ENCODE measurements at regions not wholly inside any gene's neighbourhood (a gene's known extent, or its start where the extent isn't known, plus 50 kb on each side); places are given as distances from the start of the nearest gene placed in this dataset.

GRCh38 chr1:95627244-95627643 lies 393.2 kb downstream of the RWDD3 start:
- H3K36me3 Mint-ChIP-seq (ENCODE audit: insufficient read depth, unreplicated experiment), result no peaks in the 10 kb centered on the region
- no peaks in the 10 kb centered on the region for H3K27me3 Mint-ChIP-seq (ENCODE audit: unreplicated experiment)
- CTCF ChIA-PET, result no interaction called here
- intact Hi-C loops (cut with micrococcal nuclease; ENCODE audit: unreplicated experiment), result no loop called here
- no peak overlapping the region for H3K4me3 Mint-ChIP-seq (ENCODE audit: low read depth, unreplicated experiment)
- no peak for TF ChIP-seq CTCF (IDR thresholded peaks at IDR 0.05; ENCODE audit: unreplicated experiment)
- H3K4me1 Mint-ChIP-seq (ENCODE audit: low read depth, unreplicated experiment), result no peaks in the 10 kb centered on the region
- no peaks in the 10 kb centered on the region for H3K9me3 Mint-ChIP-seq (ENCODE audit: low read depth, unreplicated experiment)
- no peak for DNase-seq
- H3K27ac Mint-ChIP-seq (ENCODE audit: unreplicated experiment), result no peak overlapping the region
- no TSS peak for BruUV-seq (replicated peaks)

GRCh38 chr1:95631695-95632094 lies 397.7 kb downstream of the RWDD3 start:
- peaks cover 2% of the 10 kb centered on the region for H3K9me3 Mint-ChIP-seq (ENCODE audit: low read depth, unreplicated experiment)

GRCh38 chr1:95635811-95636210 lies 401.8 kb downstream of the RWDD3 start:
- CTCF ChIA-PET, result no interaction called here
- no peak for DNase-seq
- TF ChIP-seq CTCF (IDR thresholded peaks at IDR 0.05; ENCODE audit: unreplicated experiment), result no peak
- no peaks in the 10 kb centered on the region for H3K36me3 Mint-ChIP-seq (ENCODE audit: insufficient read depth, unreplicated experiment)
- peaks cover 2% of the 10 kb centered on the region for H3K9me3 Mint-ChIP-seq (ENCODE audit: low read depth, unreplicated experiment)
- BruUV-seq (replicated peaks), result no TSS peak
- intact Hi-C loops (cut with micrococcal nuclease; ENCODE audit: unreplicated experiment), result no loop called here
- H3K27ac Mint-ChIP-seq (ENCODE audit: unreplicated experiment), result no peak overlapping the region
- no peaks in the 10 kb centered on the region for H3K27me3 Mint-ChIP-seq (ENCODE audit: unreplicated experiment)
- H3K4me1 Mint-ChIP-seq (ENCODE audit: low read depth, unreplicated experiment), result peaks cover 7% of the 10 kb centered on the region
- no peak overlapping the region for H3K4me3 Mint-ChIP-seq (ENCODE audit: low read depth, unreplicated experiment)

More at GRCh38 chr1:95631695-95632094, 397.7 kb downstream of the RWDD3 start:
- Mint-ChIP-seq H3K4me3 (ENCODE audit: low read depth, unreplicated experiment) (no peak overlapping the region), H3K36me3 (ENCODE audit: insufficient read depth, unreplicated experiment) (no peaks in the 10 kb centered on the region), H3K27ac (ENCODE audit: unreplicated experiment) (no peak overlapping the region), H3K27me3 (ENCODE audit: unreplicated experiment) (no peaks in the 10 kb centered on the region), H3K4me1 (ENCODE audit: low read depth, unreplicated experiment) (no peaks in the 10 kb centered on the region)
- CTCF ChIA-PET, result interaction anchor here (0.6 kb wide), 1 partner anchor 1052 kb away, joined by 3 read pairs; no protein-coding TSS in a partner anchor
- no peak for TF ChIP-seq CTCF (IDR thresholded peaks at IDR 0.05; ENCODE audit: unreplicated experiment)
- DNase-seq, result no peak
- no TSS peak for BruUV-seq (replicated peaks)
- intact Hi-C loops (cut with micrococcal nuclease; ENCODE audit: unreplicated experiment), result no loop called here

- no TSS peak for BruUV-seq (replicated peaks)
- H3K27ac Mint-ChIP-seq (ENCODE audit: unreplicated experiment), result no peak overlapping the region
- peaks cover 2% of the 10 kb centered on the region for H3K9me3 Mint-ChIP-seq (ENCODE audit: low read depth, unreplicated experiment)
- CTCF ChIA-PET, result no interaction called here
- no peaks in the 10 kb centered on the region for H3K36me3 Mint-ChIP-seq (ENCODE audit: insufficient read depth, unreplicated experiment)
- intact Hi-C loops (cut with micrococcal nuclease; ENCODE audit: unreplicated experiment), result no loop called here
- no peaks in the 10 kb centered on the region for H3K27me3 Mint-ChIP-seq (ENCODE audit: unreplicated experiment)
- no peak for TF ChIP-seq CTCF (IDR thresholded peaks at IDR 0.05; ENCODE audit: unreplicated experiment)
- H3K4me1 Mint-ChIP-seq (ENCODE audit: low read depth, unreplicated experiment), result peaks cover 17% of the 10 kb centered on the region
- no peak for DNase-seq
- H3K4me3 Mint-ChIP-seq (ENCODE audit: low read depth, unreplicated experiment), result no peak overlapping the region
Measured at GRCh38 chr1:95636897-95637296, 402.9 kb downstream of the RWDD3 start.

Data from Calu3 (cell line).